ENCODE measurements at regions not wholly inside any gene's neighbourhood (a gene's known extent, or its start where the extent isn't known, plus 50 kb on each side); places are given as distances from the start of the nearest gene placed in this dataset.

GRCh38 chr7:96548664-96549063 is 161.0 kb downstream of the SEM1 start:
- Histone ChIP-seq H3K27me3 (ENCODE audit: control insufficient read depth in 2 of 2, insufficient read depth in 2 of 2, low read length in 2 of 2) (no peaks in the 10 kb centered on the region), H3K9me3 (replicated peaks; ENCODE audit: control insufficient read depth, insufficient read depth, low read length) (no peaks in the 10 kb centered on the region), H3K36me3 (ENCODE audit: control insufficient read depth in 2 of 2, extremely low read depth in 1 of 2, insufficient read depth in 2 of 2, low read length in 2 of 2) (no peaks in the 10 kb centered on the region), H3K4me1 (ENCODE audit: control insufficient read depth, extremely low read depth, insufficient read depth, low read length) (no peaks in the 10 kb centered on the region), H4K20me1 (replicated peaks; ENCODE audit: control insufficient read depth, extremely low read depth, insufficient read depth, low read length) (no peaks in the 10 kb centered on the region), H3K79me2 (ENCODE audit: control insufficient read depth, insufficient read depth, low read length) (no peaks in the 10 kb centered on the region), H3K4me2 (ENCODE audit: insufficient read depth, low read length) (no peak overlapping the region), H3K9me1 (replicated peaks; ENCODE audit: control insufficient read depth, extremely low read depth, insufficient read depth, low read length) (no peaks in the 10 kb centered on the region), H3K27ac (ENCODE audit: insufficient read depth, low read depth, low read length) (no peak overlapping the region), H2AFZ (ENCODE audit: low read depth, low read length) (no peak overlapping the region), H3K4me3 (replicated peaks in 1 of 3; ENCODE audit: insufficient read depth in 1 of 3, low read depth in 1 of 3, low read length in 3 of 3) (no peak overlapping the region), H3K9ac (replicated peaks; ENCODE audit: extremely low read depth, insufficient read depth, low read length) (no peak overlapping the region)
- DNase-seq (ENCODE audit: low read depth, low spot score) = no peak
- intact Hi-C loops (cut with micrococcal nuclease) (no loop called here), dilution Hi-C loops (cut with MboI; ENCODE audit: extremely low pct_ligation_motif_present, low sequenced_read_pairs) (no loop called here)
- no TSS peak for BruUV-seq (replicated peaks)
- ChIA-PET POLR2A (no interaction called here), CTCF (interaction anchor here (1.2 kb wide), 1 partner anchor 10 kb away, joined by 3 read pairs; no protein-coding TSS in a partner anchor)
- no peak for FAIRE-seq
- TF ChIP-seq, protein P1, sequence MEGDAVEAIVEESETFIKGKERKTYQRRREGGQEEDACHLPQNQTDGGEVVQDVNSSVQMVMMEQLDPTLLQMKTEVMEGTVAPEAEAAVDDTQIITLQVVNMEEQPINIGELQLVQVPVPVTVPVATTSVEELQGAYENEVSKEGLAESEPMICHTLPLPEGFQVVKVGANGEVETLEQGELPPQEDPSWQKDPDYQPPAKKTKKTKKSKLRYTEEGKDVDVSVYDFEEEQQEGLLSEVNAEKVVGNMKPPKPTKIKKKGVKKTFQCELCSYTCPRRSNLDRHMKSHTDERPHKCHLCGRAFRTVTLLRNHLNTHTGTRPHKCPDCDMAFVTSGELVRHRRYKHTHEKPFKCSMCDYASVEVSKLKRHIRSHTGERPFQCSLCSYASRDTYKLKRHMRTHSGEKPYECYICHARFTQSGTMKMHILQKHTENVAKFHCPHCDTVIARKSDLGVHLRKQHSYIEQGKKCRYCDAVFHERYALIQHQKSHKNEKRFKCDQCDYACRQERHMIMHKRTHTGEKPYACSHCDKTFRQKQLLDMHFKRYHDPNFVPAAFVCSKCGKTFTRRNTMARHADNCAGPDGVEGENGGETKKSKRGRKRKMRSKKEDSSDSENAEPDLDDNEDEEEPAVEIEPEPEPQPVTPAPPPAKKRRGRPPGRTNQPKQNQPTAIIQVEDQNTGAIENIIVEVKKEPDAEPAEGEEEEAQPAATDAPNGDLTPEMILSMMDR (IDR thresholded peaks at IDR 0.05; ENCODE audit: extremely low read depth in 1 of 2, insufficient read depth in 1 of 2, low read depth in 1 of 2, low read length in 2 of 2) = no peak
- no peak for TF ChIP-seq EZH2 (IDR thresholded peaks at IDR 0.05; ENCODE audit: borderline replicate concordance, low read depth, low read length, severe bottlenecking)
- TF ChIP-seq POLR2AphosphoS5 (IDR thresholded peaks at IDR 0.05; ENCODE audit: insufficient read depth, low read depth, low read length) = no peak
- no peak for TF ChIP-seq GATA2 (IDR thresholded peaks at IDR 0.05; ENCODE audit: insufficient read depth, insufficient read length, low read depth, low read length)

DNA sequence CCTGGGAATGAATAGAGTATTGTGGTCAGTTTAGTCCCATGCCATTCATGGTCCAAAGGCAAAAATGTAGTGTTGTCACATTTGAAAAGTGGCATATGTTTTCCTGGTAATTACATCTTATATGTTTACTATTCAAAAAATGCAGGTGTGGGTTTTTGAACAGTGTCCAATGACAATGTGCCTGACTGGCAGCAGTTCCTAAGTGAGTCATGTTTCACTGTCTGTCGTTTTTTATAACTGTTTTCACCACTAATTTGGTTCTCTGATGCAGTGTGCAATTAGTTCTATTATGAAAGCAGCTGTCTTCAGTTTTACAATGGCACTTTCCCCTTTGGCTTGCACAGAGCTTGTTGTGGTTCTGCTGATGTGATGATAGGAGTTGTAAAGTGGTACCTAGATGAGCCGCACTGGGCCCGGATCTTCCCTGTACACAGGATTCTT is 162.3 kb downstream of the SEM1 start:
- H3K9me3 ChIP-seq (replicated peaks; ENCODE audit: control insufficient read depth, insufficient read depth, low read length) = no peaks in the 10 kb centered on the region
- no peak overlapping the region for H3K27ac ChIP-seq (ENCODE audit: insufficient read depth, low read depth, low read length)
- H3K36me3 ChIP-seq (ENCODE audit: control insufficient read depth in 2 of 2, extremely low read depth in 1 of 2, insufficient read depth in 2 of 2, low read length in 2 of 2) = no peaks in the 10 kb centered on the region
- H3K4me1 ChIP-seq (ENCODE audit: control insufficient read depth, extremely low read depth, insufficient read depth, low read length) = no peaks in the 10 kb centered on the region
- no peak overlapping the region for H3K4me3 ChIP-seq (replicated peaks in 1 of 3; ENCODE audit: insufficient read depth in 1 of 3, low read depth in 1 of 3, low read length in 3 of 3)
- H2AFZ ChIP-seq (ENCODE audit: low read depth, low read length) = no peak overlapping the region
- POLR2A ChIA-PET = no interaction called here
- no peaks in the 10 kb centered on the region for H3K9me1 ChIP-seq (replicated peaks; ENCODE audit: control insufficient read depth, extremely low read depth, insufficient read depth, low read length)
- no peaks in the 10 kb centered on the region for H4K20me1 ChIP-seq (replicated peaks; ENCODE audit: control insufficient read depth, extremely low read depth, insufficient read depth, low read length)
- dilution Hi-C loops (cut with MboI; ENCODE audit: extremely low pct_ligation_motif_present, low sequenced_read_pairs) (no loop called here), intact Hi-C loops (cut with micrococcal nuclease) (no loop called here)
- no peak for TF ChIP-seq POLR2AphosphoS5 (IDR thresholded peaks at IDR 0.05; ENCODE audit: insufficient read depth, low read depth, low read length)
- H3K79me2 ChIP-seq (ENCODE audit: control insufficient read depth, insufficient read depth, low read length) = no peaks in the 10 kb centered on the region
- H3K9ac ChIP-seq (replicated peaks; ENCODE audit: extremely low read depth, insufficient read depth, low read length) = no peak overlapping the region
- DNase-seq (ENCODE audit: low read depth, low spot score) (no peak), FAIRE-seq (no peak)
- no peak overlapping the region for H3K4me2 ChIP-seq (ENCODE audit: insufficient read depth, low read length)
- no peaks in the 10 kb centered on the region for H3K27me3 ChIP-seq (ENCODE audit: control insufficient read depth in 2 of 2, insufficient read depth in 2 of 2, low read length in 2 of 2)
- CTCF ChIA-PET = no interaction called here
- BruUV-seq (replicated peaks) = no TSS peak
